SU-DHL-6 (cell line): ENCODE measurements at regions not wholly inside any gene's neighbourhood (a gene's known extent, or its start where the extent isn't known, plus 50 kb on each side); places are given as distances from the start of the nearest gene placed in this dataset.

ENCODE experiments used
- H2AFZ ChIP-seq: fragments of 200-600 bp; sonication (generic); 2 replicates; pipeline ENCODE4 v1.6.1; 2014; ENCODE audit warnings: low read depth, mild to moderate bottlenecking, moderate library complexity, mixed read lengths, antibody characterized with exemption, low read length; ENCODE audit not compliant: severe bottlenecking
- H3F3A ChIP-seq: fragments of 200-600 bp; shearing (Covaris generic); 2 replicates; pipeline ENCODE4 v1.6.0; 2016; ENCODE audit warnings: antibody characterized with exemption, mild to moderate bottlenecking; ENCODE audit not compliant: insufficient read depth
- H3K27ac ChIP-seq: fragments of 200-600 bp; sonication (generic); 2 replicates; pipeline ENCODE4 v1.5.1; 2016; ENCODE audit warnings: low read depth, mild to moderate bottlenecking, low read length, moderate library complexity, mixed read lengths
- H3K27me3 ChIP-seq: fragments of 200-600 bp; sonication (generic), shearing (Covaris generic); 2 replicates; pipeline ENCODE4 v1.6.0; 2014; ENCODE audit warnings: mild to moderate bottlenecking, low read length
- H3K36me3 ChIP-seq: fragments of 200-600 bp; sonication (generic); 2 replicates; pipeline ENCODE4 v1.6.1; 2014; ENCODE audit warnings: mild to moderate bottlenecking, low read length, mixed read lengths
- H3K4me2 ChIP-seq: fragments of 300-600, 200-600 bp; shearing (Covaris generic), sonication (generic); 2 replicates; pipeline ENCODE4 v1.6.0; 2014; ENCODE audit warnings: low read length, low read depth, mild to moderate bottlenecking; ENCODE audit not compliant: poor library complexity, severe bottlenecking
- H3K4me3 ChIP-seq: fragments of 200-600 bp; sonication (generic); 2 replicates; pipeline ENCODE4 v1.5.1; 2014; ENCODE audit warnings: antibody characterized with exemption, low read length, mild to moderate bottlenecking, mixed read lengths; ENCODE audit not compliant: insufficient read depth, poor library complexity, severe bottlenecking
- H3K79me2 ChIP-seq: fragments of 200-600 bp; sonication (generic); 2 replicates; pipeline ENCODE4 v1.6.1; 2014; ENCODE audit warnings: mild to moderate bottlenecking, low read length, moderate library complexity; ENCODE audit not compliant: insufficient read depth
- H3K9ac ChIP-seq: fragments of 200-600 bp; sonication (generic); 2 replicates; pipeline ENCODE4 v1.7.0; 2014; ENCODE audit warnings: mild to moderate bottlenecking, low read length
- H3K9me2 ChIP-seq: fragments of 200-600 bp; sonication (generic); replicated peaks from 2 replicates; pipeline ENCODE4 v1.6.1; 2014; ENCODE audit warnings: low read length; ENCODE audit not compliant: insufficient read depth
- H3K9me3 ChIP-seq: fragments of 200-600 bp; sonication (generic); 2 replicates; pipeline ENCODE4 v1.6.1; 2014; ENCODE audit warnings: low read length, mixed read lengths; ENCODE audit not compliant: insufficient read depth
- H4K20me1 ChIP-seq: fragments of 200-600 bp; sonication (generic); 2 replicates; pipeline ENCODE4 v1.6.1; 2014; ENCODE audit warnings: low read depth, mild to moderate bottlenecking, antibody characterized with exemption, low read length, moderate library complexity, mixed read lengths
- EZH2phosphoT487 ChIP-seq: fragments of 200-600 bp; sonication (generic), shearing (Covaris generic); conservative IDR thresholded peaks from 2 replicates; pipeline ENCODE4 v1.6.1; 2018; ENCODE audit warnings: mild to moderate bottlenecking, antibody characterized with exemption, low read length, moderate library complexity, mixed read lengths
- TF ChIP-seq, protein P1 (sequence below): fragments of 200-600 bp; sonication (generic); IDR thresholded peaks from one replicate; pipeline ENCODE4 v1.5.1; 2017; ENCODE audit warnings: antibody characterized with exemption, mild to moderate bottlenecking, low read length, moderate library complexity; ENCODE audit not compliant: insufficient read depth, poor library complexity, severe bottlenecking

DNA sequence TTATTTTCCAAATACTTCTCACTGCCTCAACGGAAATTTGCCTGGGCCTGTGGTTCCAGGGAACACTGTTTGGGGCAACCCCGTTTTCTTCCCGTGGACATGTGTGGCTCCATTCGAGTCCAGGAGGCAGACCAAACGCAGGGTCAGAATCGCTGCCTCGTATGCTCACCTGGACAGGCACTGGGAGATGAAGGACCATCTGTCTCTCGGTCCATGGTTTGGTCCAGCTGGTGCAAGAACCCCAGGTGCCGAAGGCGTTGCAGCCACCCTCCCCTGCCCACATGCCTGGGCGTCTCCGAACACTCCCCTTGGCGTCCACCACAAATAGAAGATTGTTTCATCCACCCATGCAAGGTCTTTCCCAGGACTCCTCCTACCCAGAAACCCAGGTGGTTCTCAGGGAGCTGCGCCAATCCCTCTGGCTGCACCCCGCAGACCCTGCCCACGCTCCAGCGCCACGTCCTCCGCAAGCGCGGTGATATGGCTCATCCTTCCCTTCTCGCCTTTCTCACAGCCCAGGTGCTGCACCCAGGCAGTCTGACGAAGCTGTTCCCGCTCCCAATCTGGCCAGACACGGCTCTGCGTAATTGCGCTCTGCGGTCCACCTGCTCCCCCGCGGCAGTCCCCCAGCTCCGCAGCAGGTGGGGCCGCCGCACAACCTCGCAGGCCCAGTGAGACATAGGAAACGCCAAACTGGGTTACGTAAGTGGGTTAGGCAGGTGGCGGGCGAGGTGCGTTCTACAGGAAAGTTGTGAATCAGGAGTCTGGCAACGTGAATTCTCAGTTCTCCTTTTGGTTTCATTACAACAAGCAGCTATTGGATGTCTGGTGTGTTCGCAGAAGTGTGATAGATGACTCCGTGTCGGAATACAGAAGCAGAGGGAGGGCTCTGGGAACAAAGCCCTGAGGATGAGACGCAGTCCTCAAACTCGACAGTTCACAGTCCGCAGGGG is 146.2 kb upstream of the ECI2 start:
- H3K9me2 ChIP-seq, result no peaks in the 10 kb centered on the region
- H4K20me1 ChIP-seq, result no peaks in the 10 kb centered on the region
- H3F3A ChIP-seq, result no peaks in the 10 kb centered on the region
- H3K9ac ChIP-seq, result no peak overlapping the region
- H3K36me3 ChIP-seq, result no peaks in the 10 kb centered on the region
- no peaks in the 10 kb centered on the region for H3K9me3 ChIP-seq
- no peak overlapping the region for H2AFZ ChIP-seq
- H3K79me2 ChIP-seq, result no peaks in the 10 kb centered on the region
- H3K4me2 ChIP-seq, result no peak overlapping the region
- H3K4me3 ChIP-seq, result no peak overlapping the region
- no peak for TF ChIP-seq EZH2phosphoT487
- TF ChIP-seq, protein P1, sequence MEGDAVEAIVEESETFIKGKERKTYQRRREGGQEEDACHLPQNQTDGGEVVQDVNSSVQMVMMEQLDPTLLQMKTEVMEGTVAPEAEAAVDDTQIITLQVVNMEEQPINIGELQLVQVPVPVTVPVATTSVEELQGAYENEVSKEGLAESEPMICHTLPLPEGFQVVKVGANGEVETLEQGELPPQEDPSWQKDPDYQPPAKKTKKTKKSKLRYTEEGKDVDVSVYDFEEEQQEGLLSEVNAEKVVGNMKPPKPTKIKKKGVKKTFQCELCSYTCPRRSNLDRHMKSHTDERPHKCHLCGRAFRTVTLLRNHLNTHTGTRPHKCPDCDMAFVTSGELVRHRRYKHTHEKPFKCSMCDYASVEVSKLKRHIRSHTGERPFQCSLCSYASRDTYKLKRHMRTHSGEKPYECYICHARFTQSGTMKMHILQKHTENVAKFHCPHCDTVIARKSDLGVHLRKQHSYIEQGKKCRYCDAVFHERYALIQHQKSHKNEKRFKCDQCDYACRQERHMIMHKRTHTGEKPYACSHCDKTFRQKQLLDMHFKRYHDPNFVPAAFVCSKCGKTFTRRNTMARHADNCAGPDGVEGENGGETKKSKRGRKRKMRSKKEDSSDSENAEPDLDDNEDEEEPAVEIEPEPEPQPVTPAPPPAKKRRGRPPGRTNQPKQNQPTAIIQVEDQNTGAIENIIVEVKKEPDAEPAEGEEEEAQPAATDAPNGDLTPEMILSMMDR, result no peak
- H3K27ac ChIP-seq, result no peak overlapping the region
- 0 out of 2 replicates have a peak, but pooled peaks cover 3% of the 10 kb centered on the region for H3K27me3 ChIP-seq

DNA sequence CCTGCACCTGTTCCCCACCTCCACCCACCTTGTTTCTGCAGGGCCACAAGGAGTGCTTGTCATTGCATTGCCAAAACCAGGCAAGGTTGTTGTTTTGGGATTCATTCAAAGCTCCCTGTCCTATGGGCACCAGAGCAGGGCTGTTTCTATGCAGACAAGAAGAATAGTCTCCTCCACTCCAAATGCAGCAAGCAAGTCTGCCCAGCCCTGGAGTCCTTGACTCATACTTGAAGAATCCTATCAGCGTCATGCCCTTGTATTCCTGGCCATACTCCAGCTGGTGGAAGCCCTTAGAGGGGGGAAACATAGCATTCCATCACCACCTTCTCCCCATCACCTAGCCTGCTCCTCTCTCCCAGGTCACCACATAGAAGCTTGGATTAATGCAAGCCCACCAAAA is 145.3 kb upstream of the ECI2 start:
- Histone ChIP-seq H2AFZ (no peak overlapping the region), H3K79me2 (no peaks in the 10 kb centered on the region), H3K9me2 (no peaks in the 10 kb centered on the region), H3K4me3 (no peak overlapping the region), H3K27ac (no peak overlapping the region), H3K4me2 (no peak overlapping the region), H3K9ac (no peak overlapping the region), H4K20me1 (no peaks in the 10 kb centered on the region), H3F3A (no peaks in the 10 kb centered on the region), H3K36me3 (no peaks in the 10 kb centered on the region), H3K9me3 (no peaks in the 10 kb centered on the region), H3K27me3 (0 out of 2 replicates have a peak, but pooled peaks cover 3% of the 10 kb centered on the region)
- TF ChIP-seq, protein P1, result no peak
- TF ChIP-seq EZH2phosphoT487, result no peak

DNA sequence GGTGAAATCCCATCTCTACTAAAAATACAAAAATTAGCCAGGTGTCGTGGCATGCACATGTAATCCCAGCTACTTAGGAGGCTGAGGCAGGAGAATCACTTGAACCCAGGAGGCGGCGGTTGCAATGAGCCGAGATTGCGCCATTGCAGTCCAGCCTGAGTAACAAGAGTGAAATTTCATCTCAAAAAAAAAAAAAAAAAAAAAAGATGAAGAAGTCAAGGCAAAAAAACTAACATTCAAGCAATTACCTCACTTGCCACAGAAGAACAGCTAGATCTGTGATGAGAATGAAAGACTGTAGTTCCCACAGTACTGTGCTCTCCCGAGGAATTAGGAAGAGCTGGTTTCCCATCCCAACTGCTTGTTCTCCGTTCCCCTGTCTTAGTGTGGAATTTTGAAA is 144.7 kb upstream of the ECI2 start:
- no peak overlapping the region for H3K27ac ChIP-seq
- no peaks in the 10 kb centered on the region for H3K79me2 ChIP-seq
- no peak overlapping the region for H3K9ac ChIP-seq
- no peaks in the 10 kb centered on the region for H3K36me3 ChIP-seq
- no peak overlapping the region for H2AFZ ChIP-seq
- H3K4me2 ChIP-seq, result no peak overlapping the region
- no peaks in the 10 kb centered on the region for H3F3A ChIP-seq
- H3K27me3 ChIP-seq, result 0 out of 2 replicates have a peak, but pooled peaks cover 3% of the 10 kb centered on the region
- TF ChIP-seq, protein P1, result no peak
- TF ChIP-seq EZH2phosphoT487, result no peak
- no peak overlapping the region for H3K4me3 ChIP-seq
- H3K9me3 ChIP-seq, result no peaks in the 10 kb centered on the region
- no peaks in the 10 kb centered on the region for H3K9me2 ChIP-seq
- H4K20me1 ChIP-seq, result no peaks in the 10 kb centered on the region
